Activated CD4-positive, alpha-beta T cell treated with anti-CD3 and anti-CD28 coated beads, Interleukin-2, Interleukin-4, amounts not matched to agents 100 ng/mL and 50 ng/mL, durations not matched to agents 16 hours and 8 hours (primary cell): ENCODE measurements at regions not wholly inside any gene's neighbourhood (a gene's known extent, or its start where the extent isn't known, plus 50 kb on each side); places are given as distances from the start of the nearest gene placed in this dataset.

Experiments used
- DNase-seq: peaks from one replicate; pipeline ENCODE4 v3.0.0-alpha.2; 2020; ENCODE audit warnings: low spot score

GRCh38 chr1:170219163-170219562 is 73.4 kb downstream of the NTMT2 start:
- no peak for DNase-seq

DNA sequence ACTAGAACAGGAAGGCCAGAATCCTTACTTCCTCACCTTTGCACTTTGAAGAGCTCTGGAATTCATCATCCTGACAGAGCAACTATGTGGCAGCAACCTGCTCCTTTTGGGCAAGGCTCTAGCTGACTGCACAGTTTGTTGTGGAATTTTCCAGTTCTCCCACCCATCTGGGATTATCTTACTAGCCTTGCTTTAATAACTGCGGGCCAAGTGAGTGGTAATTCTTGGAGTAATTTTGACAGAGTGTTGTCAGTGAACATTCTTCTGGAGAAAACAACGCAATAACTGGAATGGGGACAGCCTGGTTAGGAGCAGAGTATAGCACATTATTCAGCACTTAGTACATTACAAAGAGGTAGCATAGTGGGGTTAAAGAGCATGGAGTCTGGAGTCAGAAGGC is 75.3 kb downstream of the NTMT2 start:
- no peak for DNase-seq

- no peak for DNase-seq
Observed at GRCh38 chr1:170221495-170221894, 75.7 kb downstream of the NTMT2 start.

DNA sequence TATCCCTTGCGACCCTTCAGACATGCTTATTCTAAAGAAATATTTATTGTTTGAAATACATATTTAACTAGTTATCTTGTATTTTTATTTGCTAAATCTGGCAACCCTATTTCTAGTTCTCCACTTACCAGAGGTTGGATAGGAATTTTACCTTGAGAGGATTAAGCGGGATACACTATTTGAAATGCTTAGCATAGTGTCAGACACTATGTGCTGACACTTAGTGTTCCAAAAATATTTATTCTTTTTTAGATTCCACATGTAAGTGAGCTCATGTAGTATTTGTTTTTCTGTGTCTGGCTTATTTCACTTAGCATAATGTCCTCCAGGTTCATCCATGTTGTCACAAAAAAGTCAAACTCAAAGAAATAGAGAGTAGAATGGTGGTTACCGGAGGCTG is 78.7 kb downstream of the NTMT2 start:
- DNase-seq: no peak

DNA sequence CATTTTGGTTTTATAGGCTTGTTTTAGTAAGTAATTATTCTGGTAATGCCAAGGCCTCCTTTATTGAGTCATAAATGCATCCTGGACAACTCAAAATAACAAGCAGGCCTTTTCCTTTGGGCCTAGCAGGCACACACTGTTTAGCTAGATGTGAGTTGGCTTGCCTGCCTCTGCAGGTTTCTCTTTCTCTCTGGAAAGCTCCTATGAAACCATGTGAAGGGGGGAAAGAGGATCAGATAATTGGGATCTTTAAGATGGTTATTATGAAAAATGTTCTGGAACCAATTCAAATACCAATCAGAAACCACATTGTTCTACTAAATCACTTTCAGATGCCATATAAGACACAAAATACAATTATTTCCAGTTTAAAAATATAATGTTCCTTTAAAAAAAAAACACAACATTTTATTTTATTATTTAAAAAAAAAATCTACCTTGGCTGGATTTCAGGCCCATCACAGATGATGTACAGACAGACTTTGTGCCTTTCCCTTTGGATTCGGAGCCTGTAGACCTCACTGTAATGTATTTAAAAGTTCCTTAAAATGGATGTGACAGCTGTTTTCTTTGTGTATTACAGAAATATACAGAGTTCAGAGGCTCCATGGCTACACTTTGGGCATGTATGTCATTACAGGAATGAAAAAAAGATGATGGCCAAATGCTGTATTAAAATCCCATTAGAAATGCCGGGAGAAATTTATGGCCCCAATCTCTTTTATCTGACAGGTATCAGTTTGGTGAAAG is 80.2 kb downstream of the NTMT2 start:
- no peak for DNase-seq

DNA sequence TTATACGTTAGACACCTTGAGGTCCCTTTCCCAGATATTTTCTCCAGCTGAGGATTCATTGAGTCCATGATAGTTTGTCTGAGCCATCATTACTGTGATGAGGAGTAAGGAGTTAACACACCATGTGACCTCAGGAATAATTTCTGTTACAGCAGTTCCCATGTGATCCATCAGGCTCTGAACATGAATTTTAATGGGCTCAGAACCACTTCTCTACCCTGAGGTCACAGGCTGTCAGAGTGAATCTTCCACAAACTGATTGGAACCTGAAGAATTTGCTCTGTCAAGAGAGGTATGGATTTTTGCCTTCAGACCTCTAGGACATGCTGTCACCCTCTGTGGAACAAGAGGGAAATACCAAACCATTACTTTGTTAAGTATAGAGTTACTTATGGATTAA is 81.0 kb downstream of the NTMT2 start:
- no peak for DNase-seq

- no peak for DNase-seq
Observed at GRCh38 chr1:170230323-170230722, 84.6 kb downstream of the NTMT2 start.

GRCh38 chr1:170231662-170232061 is 85.9 kb downstream of the NTMT2 start:
- no peak for DNase-seq

GRCh38 chr1:170238704-170239391 is 93.1 kb downstream of the NTMT2 start:
- DNase-seq: no peak

GRCh38 chr1:170239445-170239844 is 93.7 kb downstream of the NTMT2 start:
- no peak for DNase-seq

DNA sequence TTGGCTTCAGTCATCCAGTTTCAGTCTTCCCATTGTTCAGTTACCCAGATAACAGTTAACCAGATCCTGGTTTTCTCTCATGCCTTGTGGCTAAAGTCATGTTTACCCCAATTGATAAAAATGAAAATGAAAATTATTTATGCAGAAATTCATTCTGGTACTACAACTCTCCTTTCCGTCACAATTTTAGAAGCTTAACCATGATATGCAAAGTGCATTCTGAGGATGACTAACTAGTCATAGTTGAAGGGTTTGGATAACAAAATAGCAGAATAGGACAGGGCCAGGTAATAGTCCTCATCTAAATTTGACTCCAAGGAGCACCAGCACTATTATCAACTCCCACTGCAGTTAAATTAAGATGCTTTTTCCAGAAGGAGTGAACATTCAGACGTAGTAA is 94.7 kb downstream of the NTMT2 start:
- peak; percentile 2 for DNase-seq

GRCh38 chr1:170241266-170241851 is 95.6 kb downstream of the NTMT2 start:
- DNase-seq: no peak

GRCh38 chr1:170247751-170248521 is 102.2 kb downstream of the NTMT2 start:
- DNase-seq: peak; percentile 26

GRCh38 chr1:170250531-170251276 is 104.9 kb downstream of the NTMT2 start:
- DNase-seq: no peak

GRCh38 chr1:170252851-170253579 is 107.3 kb downstream of the NTMT2 start:
- no peak for DNase-seq

DNA sequence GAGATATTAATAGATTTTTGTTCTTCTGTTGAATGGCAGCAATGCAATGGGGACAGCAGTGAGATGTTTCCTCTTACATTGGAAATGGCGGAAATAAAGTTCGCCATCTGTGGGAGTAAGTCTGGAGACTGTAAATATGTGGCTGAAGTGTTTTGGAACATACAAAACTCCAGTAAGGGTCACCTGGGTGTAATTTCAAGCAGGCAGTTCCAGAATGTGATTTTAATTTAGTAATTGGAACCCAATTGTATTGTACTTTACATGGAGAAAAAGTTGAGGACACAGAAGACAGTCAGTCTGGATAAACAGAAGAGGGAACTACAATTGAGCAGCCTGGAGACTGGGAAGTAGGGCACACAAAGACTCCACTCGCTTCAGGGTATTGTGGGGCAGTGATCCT is 108.6 kb downstream of the NTMT2 start:
- no peak for DNase-seq

- no peak for DNase-seq
Observed at GRCh38 chr1:170261669-170262068, 115.9 kb downstream of the NTMT2 start.

GRCh38 chr1:170262276-170262939 is 116.6 kb downstream of the NTMT2 start:
- no peak for DNase-seq

GRCh38 chr1:170265234-170265633 is 119.5 kb downstream of the NTMT2 start:
- no peak for DNase-seq

- DNase-seq: no peak
Observed at GRCh38 chr1:170267317-170267716, 121.6 kb downstream of the NTMT2 start.
